Fibroblast of the aortic adventitia (primary cell): ENCODE measurements at regions not wholly inside any gene's neighbourhood (a gene's known extent, or its start where the extent isn't known, plus 50 kb on each side); places are given as distances from the start of the nearest gene placed in this dataset.

Experiments
- DNase-seq: peaks from one replicate; pipeline ENCODE4 v3.0.0-alpha.2; 2010; ENCODE audit warnings: low read depth
- H3K4me3 ChIP-seq: 2 replicates; pipeline ENCODE4 v1.5.1; 2011; ENCODE audit warnings: low read depth, mild to moderate bottlenecking, control low read depth, low read length, moderate library complexity
- TF ChIP-seq, protein P1 (sequence below): IDR thresholded peaks from 2 replicates; pipeline ENCODE4 v1.5.1; 2011; ENCODE audit warnings: mild to moderate bottlenecking, low read length, control low read depth, inconsistent platforms; ENCODE audit not compliant: insufficient read depth

GRCh38 chr4:138826322-138826721 is 189.3 kb upstream of the NOCT start:
- no peak for DNase-seq
- TF ChIP-seq, protein P1, sequence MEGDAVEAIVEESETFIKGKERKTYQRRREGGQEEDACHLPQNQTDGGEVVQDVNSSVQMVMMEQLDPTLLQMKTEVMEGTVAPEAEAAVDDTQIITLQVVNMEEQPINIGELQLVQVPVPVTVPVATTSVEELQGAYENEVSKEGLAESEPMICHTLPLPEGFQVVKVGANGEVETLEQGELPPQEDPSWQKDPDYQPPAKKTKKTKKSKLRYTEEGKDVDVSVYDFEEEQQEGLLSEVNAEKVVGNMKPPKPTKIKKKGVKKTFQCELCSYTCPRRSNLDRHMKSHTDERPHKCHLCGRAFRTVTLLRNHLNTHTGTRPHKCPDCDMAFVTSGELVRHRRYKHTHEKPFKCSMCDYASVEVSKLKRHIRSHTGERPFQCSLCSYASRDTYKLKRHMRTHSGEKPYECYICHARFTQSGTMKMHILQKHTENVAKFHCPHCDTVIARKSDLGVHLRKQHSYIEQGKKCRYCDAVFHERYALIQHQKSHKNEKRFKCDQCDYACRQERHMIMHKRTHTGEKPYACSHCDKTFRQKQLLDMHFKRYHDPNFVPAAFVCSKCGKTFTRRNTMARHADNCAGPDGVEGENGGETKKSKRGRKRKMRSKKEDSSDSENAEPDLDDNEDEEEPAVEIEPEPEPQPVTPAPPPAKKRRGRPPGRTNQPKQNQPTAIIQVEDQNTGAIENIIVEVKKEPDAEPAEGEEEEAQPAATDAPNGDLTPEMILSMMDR = no peak
- H3K4me3 ChIP-seq = no peak overlapping the region

- DNase-seq = no peak
- TF ChIP-seq, protein P1 = no peak
Observed at GRCh38 chr4:138821331-138821730, 194.2 kb upstream of the NOCT start.

GRCh38 chr4:138816875-138817274 is 198.7 kb upstream of the NOCT start:
- no peak for DNase-seq
- no peak overlapping the region for H3K4me3 ChIP-seq
- TF ChIP-seq, protein P1 = no peak

More at GRCh38 chr4:138821331-138821730, 194.2 kb upstream of the NOCT start:
- no peak overlapping the region for H3K4me3 ChIP-seq

- no peak overlapping the region for H3K4me3 ChIP-seq
- no peak for DNase-seq
- TF ChIP-seq, protein P1 = no peak
Observed at GRCh38 chr4:138815811-138816210, 199.8 kb upstream of the NOCT start.

DNA sequence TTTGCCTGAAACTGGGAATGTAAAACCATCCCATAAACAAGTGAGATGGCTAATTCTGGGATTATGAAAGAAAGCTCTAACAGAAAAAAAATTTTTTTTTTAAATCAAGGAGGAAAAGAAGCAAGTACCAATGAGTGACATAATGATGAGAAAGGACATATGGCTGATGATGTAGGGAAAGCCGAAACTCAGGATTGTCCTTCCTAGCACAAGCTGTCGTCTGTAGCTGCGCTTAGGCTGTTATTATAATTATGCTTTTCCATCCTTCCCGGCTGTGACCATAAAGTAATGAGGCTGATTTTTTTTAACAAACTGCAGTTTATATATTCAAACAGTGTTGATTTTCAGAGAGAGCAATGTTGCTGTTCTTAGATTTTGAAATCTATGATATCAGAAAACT is 209.8 kb upstream of the NOCT start:
- TF ChIP-seq, protein P1 = no peak
- no peak overlapping the region for H3K4me3 ChIP-seq
- no peak for DNase-seq

DNA sequence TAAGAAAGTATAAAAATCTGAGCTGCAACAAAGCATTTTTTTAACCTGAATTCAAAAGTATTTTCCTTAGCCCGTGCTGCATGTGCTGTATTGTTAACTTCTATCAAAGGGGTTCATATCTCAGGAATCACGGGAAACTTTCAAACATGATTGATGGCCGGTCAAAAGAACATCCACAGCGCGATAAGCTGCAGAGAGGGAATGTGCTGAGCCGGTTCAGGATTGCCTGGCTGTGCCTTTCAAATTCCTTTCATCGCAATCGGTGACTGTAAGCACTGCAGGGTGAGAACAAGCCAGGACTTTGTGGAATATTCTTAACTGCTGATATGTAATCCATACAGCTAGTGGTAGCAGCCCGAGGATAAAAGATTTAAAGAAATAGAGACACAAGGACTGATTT is 210.9 kb upstream of the NOCT start:
- TF ChIP-seq, protein P1 = no peak
- DNase-seq = peak; percentile 11
- no peak overlapping the region for H3K4me3 ChIP-seq

DNA sequence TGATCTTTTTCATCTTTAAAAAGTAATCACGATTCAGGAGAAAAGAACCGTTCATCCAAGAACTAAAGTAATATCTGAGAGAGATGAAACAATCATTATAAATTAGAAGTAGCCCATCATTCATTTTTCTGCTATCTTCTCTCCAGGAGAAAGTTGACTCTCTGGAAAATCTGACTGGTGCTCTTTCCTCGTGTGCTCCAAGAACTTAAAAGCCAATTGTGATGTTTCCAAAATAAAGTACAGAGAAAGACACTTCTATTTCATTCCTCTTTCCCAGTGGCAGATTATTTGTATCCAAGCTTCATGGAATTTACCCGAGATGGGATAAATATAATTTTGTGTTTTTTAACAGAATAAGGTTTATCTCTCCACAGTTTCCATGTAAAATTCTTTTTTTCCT is 212.5 kb upstream of the NOCT start:
- TF ChIP-seq, protein P1 = no peak
- no peak overlapping the region for H3K4me3 ChIP-seq
- no peak for DNase-seq
